Neuronal stem cell (in vitro differentiated cells): ENCODE measurements at regions not wholly inside any gene's neighbourhood (a gene's known extent, or its start where the extent isn't known, plus 50 kb on each side); places are given as distances from the start of the nearest gene placed in this dataset.

Experiments used
- DNase-seq: peaks from one replicate; pipeline ENCODE4 v3.0.0-alpha.2; 2013; ENCODE audit warnings: low spot score
- H2AFZ ChIP-seq: one replicate; pipeline ENCODE4 v1.6.1; 2013; ENCODE audit warnings: mild to moderate bottlenecking, low read length, inconsistent platforms
- H2AK5ac ChIP-seq: 2 replicates; pipeline ENCODE4 v1.6.1; 2013; ENCODE audit warnings: low read depth, mild to moderate bottlenecking, inconsistent platforms, low read length, moderate library complexity, mixed read lengths
- H2BK120ac ChIP-seq: 2 replicates; pipeline ENCODE4 v1.6.1; 2013; ENCODE audit warnings: low read depth, mild to moderate bottlenecking, inconsistent platforms, low read length, moderate library complexity, mixed read lengths
- H2BK12ac ChIP-seq: one replicate; pipeline ENCODE4 v1.6.1; 2013; ENCODE audit warnings: low read length, inconsistent platforms
- H2BK15ac ChIP-seq: 2 replicates; pipeline ENCODE4 v1.6.1; 2013; ENCODE audit warnings: mild to moderate bottlenecking, low read length, inconsistent platforms, mixed read lengths
- H2BK5ac ChIP-seq: one replicate; pipeline ENCODE4 v1.6.1; 2013; ENCODE audit warnings: inconsistent platforms, mild to moderate bottlenecking, low read length, moderate library complexity
- H3K14ac ChIP-seq: one replicate; pipeline ENCODE4 v1.6.1; 2013; ENCODE audit warnings: low read length, inconsistent platforms
- H3K18ac ChIP-seq: 2 replicates; pipeline ENCODE4 v1.6.1; 2013; ENCODE audit warnings: low read length, inconsistent platforms
- H3K23ac ChIP-seq: 2 replicates; pipeline ENCODE4 v1.6.1; 2013; ENCODE audit warnings: low read depth, mild to moderate bottlenecking, mixed read lengths, low read length, inconsistent platforms; ENCODE audit not compliant: poor library complexity
- H3K27ac ChIP-seq: replicated peaks from 3 replicates; pipeline ENCODE4 v1.5.1; 2013; ENCODE audit warnings: low read length, inconsistent platforms
- H3K27me3 ChIP-seq, 3 experiments: 2 replicates each; pipeline ENCODE4 v1.6.1; 2013; ENCODE audit warnings: low read length in 3 of 3, mild to moderate bottlenecking in 2 of 3, inconsistent platforms in 1 of 3, low read depth in 1 of 3, mixed read lengths in 1 of 3, moderate library complexity in 1 of 3; ENCODE audit not compliant: control insufficient read depth in 3 of 3, insufficient read depth in 3 of 3
- H3K36me3 ChIP-seq, 2 donors: replicated peaks in 1 of 2; 2 replicates each; pipeline ENCODE4 v1.6.1; 2013; ENCODE audit warnings: low read length in 2 of 2; ENCODE audit not compliant: control insufficient read depth in 2 of 2, insufficient read depth in 2 of 2
- H3K4ac ChIP-seq: 2 replicates; pipeline ENCODE4 v1.6.1; 2013; ENCODE audit warnings: inconsistent platforms, mild to moderate bottlenecking, low read length, moderate library complexity
- H3K4me1 ChIP-seq, 2 donors: 1 replicate in 1 of 2; 2 replicates in 1 of 2; pipeline ENCODE4 v1.6.1; 2013; ENCODE audit warnings: low read length in 2 of 2, low read depth in 1 of 2; ENCODE audit not compliant: control insufficient read depth in 2 of 2, insufficient read depth in 1 of 2
- H3K4me2 ChIP-seq: one replicate; pipeline ENCODE4 v1.6.1; 2013; ENCODE audit warnings: mild to moderate bottlenecking, low read length, inconsistent platforms; ENCODE audit not compliant: insufficient read depth, poor library complexity, severe bottlenecking
- H3K4me3 ChIP-seq, 2 donors: 2 replicates each; pipeline ENCODE4 v1.5.1; 2013; ENCODE audit warnings: low read length in 2 of 2, mild to moderate bottlenecking in 2 of 2, inconsistent platforms in 1 of 2, moderate library complexity in 1 of 2
- H3K79me1 ChIP-seq: one replicate; pipeline ENCODE4 v1.6.1; 2013; ENCODE audit warnings: low read depth, mild to moderate bottlenecking, inconsistent platforms, low read length, moderate library complexity
- H3K9ac ChIP-seq: one replicate; pipeline ENCODE4 v1.6.1; 2013; ENCODE audit warnings: mild to moderate bottlenecking, low read depth, low read length, inconsistent platforms; ENCODE audit not compliant: poor library complexity
- H3K9me3 ChIP-seq, 2 donors: replicated peaks in 1 of 2; 2 replicates each; pipeline versions ENCODE3 to v1.6.1; 2013; ENCODE audit warnings: low read length in 2 of 2, mild to moderate bottlenecking in 2 of 2, inconsistent platforms in 1 of 2, low read depth in 1 of 2, mixed read lengths in 1 of 2, moderate library complexity in 1 of 2; ENCODE audit not compliant: control insufficient read depth in 2 of 2, insufficient read depth in 1 of 2
- H4K8ac ChIP-seq: one replicate; pipeline ENCODE4 v1.6.1; 2013; ENCODE audit warnings: low read depth, mild to moderate bottlenecking, inconsistent platforms, low read length, moderate library complexity
- H4K91ac ChIP-seq: one replicate; pipeline ENCODE4 v1.6.1; 2013; ENCODE audit warnings: low read length, low read depth, mild to moderate bottlenecking, inconsistent platforms; ENCODE audit not compliant: poor library complexity
- WGBS, 2 donors: extraction: QIAGEN DNeasy Blood & Tissue Kit; methylation state at CpG; one replicate each; pipeline ENCODE4 v1.1.7; 2013; ENCODE audit warnings: missing lambda C conversion rate in 2 of 2, mixed read lengths in 1 of 2; ENCODE audit not compliant: insufficient read length in 2 of 2, insufficient replicate concordance in 1 of 2; ENCODE audit errors: extremely low coverage in 2 of 2; 5-methylcytosine and 5-hydroxymethylcytosine counted together

- Histone ChIP-seq H3K9me3 (peaks cover 0 to 3% of the 10 kb centered on the region in 2 donors), H3K9ac (no peak overlapping the region), H4K8ac (no peak overlapping the region), H3K18ac (no peak overlapping the region), H3K27me3 (no peaks in the 10 kb centered on the region), H3K79me1 (peaks cover 2% of the 10 kb centered on the region), H2BK120ac (no peak overlapping the region), H2BK15ac (no peak overlapping the region), H3K4me3 (no peak overlapping the region), H3K14ac (no peak overlapping the region), H3K27ac (no peak overlapping the region), H4K91ac (no peak overlapping the region), H2AK5ac (no peak overlapping the region), H3K4ac (no peak overlapping the region), H3K4me2 (no peak overlapping the region), H2BK5ac (no peak overlapping the region), H3K4me1 (peaks cover 0 to 7% of the 10 kb centered on the region in 2 donors), H2AFZ (no peak overlapping the region), H3K23ac (no peak overlapping the region), H3K36me3 (no peaks in the 10 kb centered on the region), H2BK12ac (no peak overlapping the region)
- no CpG with 5 or more reads among the region's 4 CpGs for WGBS, 2 donors
- no peak for DNase-seq
These were observed 122.1 kb upstream of the TRIB2 start for GRCh38 chr2:12594590-12594989.

GRCh38 chr2:12596771-12597170 lies 120.0 kb upstream of the TRIB2 start:
- peaks cover 2% of the 10 kb centered on the region for H3K79me1 ChIP-seq
- no peak overlapping the region for H2BK15ac ChIP-seq
- H2AK5ac ChIP-seq: no peak overlapping the region
- H3K4me2 ChIP-seq: no peak overlapping the region
- no peak overlapping the region for H2BK5ac ChIP-seq
- H3K14ac ChIP-seq: no peak overlapping the region
- DNase-seq: no peak
- WGBS, 2 donors: no CpG with 5 or more reads among the region's 3 CpGs
- H3K27me3 ChIP-seq: no peaks in the 10 kb centered on the region
- no peak overlapping the region for H3K4me3 ChIP-seq
- peak overlapping the region; percentile 68 for H3K18ac ChIP-seq
- H3K9me3 ChIP-seq: peaks cover 0 to 3% of the 10 kb centered on the region in 2 donors
- H2BK120ac ChIP-seq: no peak overlapping the region
- no peak overlapping the region for H4K91ac ChIP-seq
- no peaks in the 10 kb centered on the region for H3K36me3 ChIP-seq
- H3K9ac ChIP-seq: no peak overlapping the region
- H2BK12ac ChIP-seq: no peak overlapping the region
- H3K4ac ChIP-seq: no peak overlapping the region
- H3K4me1 ChIP-seq: no peaks in the 10 kb centered on the region
- no peak overlapping the region for H3K27ac ChIP-seq
- H2AFZ ChIP-seq: no peak overlapping the region
- no peak overlapping the region for H4K8ac ChIP-seq
- H3K23ac ChIP-seq: no peak overlapping the region

- no CpG with 5 or more reads among the region's 2 CpGs for WGBS, 2 donors
- H3K36me3 ChIP-seq: no peaks in the 10 kb centered on the region
- no peaks in the 10 kb centered on the region for H3K4me1 ChIP-seq
- H3K4me3 ChIP-seq: no peak overlapping the region
- H3K79me1 ChIP-seq: peaks cover 2% of the 10 kb centered on the region
- H3K23ac ChIP-seq: no peak overlapping the region
- H3K4me2 ChIP-seq: no peak overlapping the region
- no peak overlapping the region for H2AFZ ChIP-seq
- no peak overlapping the region for H3K9ac ChIP-seq
- H3K18ac ChIP-seq: no peak overlapping the region
- no peaks in the 10 kb centered on the region for H3K27me3 ChIP-seq
- H2BK15ac ChIP-seq: no peak overlapping the region
- no peak overlapping the region for H2BK12ac ChIP-seq
- DNase-seq: no peak
- no peak overlapping the region for H3K27ac ChIP-seq
- no peak overlapping the region for H2BK120ac ChIP-seq
- peaks cover 0 to 3% of the 10 kb centered on the region in 2 donors for H3K9me3 ChIP-seq
- no peak overlapping the region for H2AK5ac ChIP-seq
- no peak overlapping the region for H4K8ac ChIP-seq
- no peak overlapping the region for H4K91ac ChIP-seq
- no peak overlapping the region for H2BK5ac ChIP-seq
- H3K14ac ChIP-seq: no peak overlapping the region
- no peak overlapping the region for H3K4ac ChIP-seq
These were observed 119.1 kb upstream of the TRIB2 start for GRCh38 chr2:12597610-12598009.

- no peak for DNase-seq
- no peaks in the 10 kb centered on the region for H3K36me3 ChIP-seq
- no peak overlapping the region for H4K8ac ChIP-seq
These were observed 114.1 kb upstream of the TRIB2 start for GRCh38 chr2:12602661-12603060.

More at GRCh38 chr2:12602661-12603060, 114.1 kb upstream of the TRIB2 start:
- H2BK5ac ChIP-seq: no peak overlapping the region
- no peak overlapping the region for H3K4me3 ChIP-seq
- no peak overlapping the region for H3K27ac ChIP-seq
- no peak overlapping the region for H3K18ac ChIP-seq
- H2AK5ac ChIP-seq: no peak overlapping the region
- H3K9ac ChIP-seq: no peak overlapping the region
- no peak overlapping the region for H4K91ac ChIP-seq
- peaks cover 7 to 14% of the 10 kb centered on the region in 2 donors for H3K4me1 ChIP-seq
- H3K9me3 ChIP-seq: no peaks in the 10 kb centered on the region
- no CpG with 5 or more reads among the region's 2 CpGs for WGBS, 2 donors
- no peak overlapping the region for H2AFZ ChIP-seq
- no peak overlapping the region for H2BK15ac ChIP-seq
- no peak overlapping the region for H3K14ac ChIP-seq
- H3K79me1 ChIP-seq: no peaks in the 10 kb centered on the region
- no peak overlapping the region for H3K4me2 ChIP-seq
- H3K27me3 ChIP-seq: no peaks in the 10 kb centered on the region
- H2BK12ac ChIP-seq: no peak overlapping the region
- H3K4ac ChIP-seq: no peak overlapping the region
- H3K23ac ChIP-seq: no peak overlapping the region
- no peak overlapping the region for H2BK120ac ChIP-seq
